ENCODE measurements at regions not wholly inside any gene's neighbourhood (a gene's known extent, or its start where the extent isn't known, plus 50 kb on each side); places are given as distances from the start of the nearest gene placed in this dataset.

- H3K36me3 Mint-ChIP-seq, result no peaks in the 10 kb centered on the region
- DNase-seq (ENCODE audit: low spot score in 2 of 2), result no peak
- H3K9me3 Mint-ChIP-seq, result peaks cover 7 to 10% of the 10 kb centered on the region in 2 donors
- H3K27ac Mint-ChIP-seq, result no peak overlapping the region
- ATAC-seq, result no peak
Observed at GRCh38 chr1:80392529-80392928, 1386.0 kb upstream of the ADGRL4 start.

GRCh38 chr1:80385650-80386049 lies 1379.1 kb upstream of the ADGRL4 start:
- Mint-ChIP-seq H3K36me3 (no peaks in the 10 kb centered on the region), H3K27ac (no peak overlapping the region), H3K9me3 (peaks cover 9 to 10% of the 10 kb centered on the region in 2 donors)
- DNase-seq (ENCODE audit: low spot score in 2 of 2), result no peak
- no peak for ATAC-seq

GRCh38 chr1:80384959-80385358 lies 1378.4 kb upstream of the ADGRL4 start:
- no peak overlapping the region for H3K27ac Mint-ChIP-seq
- ATAC-seq (no peak), DNase-seq (ENCODE audit: low spot score in 2 of 2) (no peak)
- peaks cover 6 to 10% of the 10 kb centered on the region in 2 donors for H3K9me3 Mint-ChIP-seq
- H3K36me3 Mint-ChIP-seq, result no peaks in the 10 kb centered on the region

GRCh38 chr1:80384083-80384830 lies 1377.7 kb upstream of the ADGRL4 start:
- no peak overlapping the region for H3K27ac Mint-ChIP-seq
- peaks cover 1 to 4% of the 10 kb centered on the region in 2 donors for H3K9me3 Mint-ChIP-seq
- no peaks in the 10 kb centered on the region for H3K36me3 Mint-ChIP-seq
- no peak for ATAC-seq
- no peak for DNase-seq (ENCODE audit: low spot score in 2 of 2)

- Mint-ChIP-seq H3K27ac (no peak overlapping the region), H3K36me3 (no peaks in the 10 kb centered on the region), H3K9me3 (peaks cover 10 to 19% of the 10 kb centered on the region in 2 donors)
- no peak for DNase-seq (ENCODE audit: low spot score in 2 of 2)
- no peak for ATAC-seq
Observed at GRCh38 chr1:80375662-80376061, 1369.1 kb upstream of the ADGRL4 start.

- peak overlapping the region in 1 of 2 donors; percentile 19 for H3K27ac Mint-ChIP-seq
- no peak for DNase-seq (ENCODE audit: low spot score in 2 of 2)
- no peak for ATAC-seq
- H3K9me3 Mint-ChIP-seq, result peaks cover 10 to 19% of the 10 kb centered on the region in 2 donors
- no peaks in the 10 kb centered on the region for H3K36me3 Mint-ChIP-seq
Observed at GRCh38 chr1:80375109-80375508, 1368.6 kb upstream of the ADGRL4 start.

GRCh38 chr1:80369780-80370179 lies 1363.2 kb upstream of the ADGRL4 start:
- ATAC-seq, result no peak
- Mint-ChIP-seq H3K36me3 (no peaks in the 10 kb centered on the region), H3K9me3 (peaks cover 8 to 11% of the 10 kb centered on the region in 2 donors), H3K27ac (no peak overlapping the region)
- DNase-seq (ENCODE audit: low spot score in 2 of 2), result no peak

GRCh38 chr1:80367058-80367457 lies 1360.5 kb upstream of the ADGRL4 start:
- Mint-ChIP-seq H3K36me3 (no peaks in the 10 kb centered on the region), H3K9me3 (peaks cover 8 to 10% of the 10 kb centered on the region in 2 donors), H3K27ac (no peak overlapping the region)
- ATAC-seq (no peak), DNase-seq (ENCODE audit: low spot score in 2 of 2) (no peak)

GRCh38 chr1:80365359-80366021 lies 1359.0 kb upstream of the ADGRL4 start:
- no peaks in the 10 kb centered on the region for H3K36me3 Mint-ChIP-seq
- H3K9me3 Mint-ChIP-seq, result peaks cover 15 to 17% of the 10 kb centered on the region in 2 donors
- no peak overlapping the region for H3K27ac Mint-ChIP-seq
- ATAC-seq (no peak), DNase-seq (ENCODE audit: low spot score in 2 of 2) (no peak)

- H3K27ac Mint-ChIP-seq, result no peak overlapping the region
- no peaks in the 10 kb centered on the region for H3K36me3 Mint-ChIP-seq
- ATAC-seq (no peak), DNase-seq (ENCODE audit: low spot score in 2 of 2) (no peak)
- H3K9me3 Mint-ChIP-seq, result peaks cover 19 to 27% of the 10 kb centered on the region in 2 donors
Observed at GRCh38 chr1:80363689-80364475, 1357.4 kb upstream of the ADGRL4 start.

- H3K27ac Mint-ChIP-seq, result no peak overlapping the region
- ATAC-seq, result no peak
- no peaks in the 10 kb centered on the region for H3K36me3 Mint-ChIP-seq
- no peak for DNase-seq (ENCODE audit: low spot score in 2 of 2)
- H3K9me3 Mint-ChIP-seq, result peaks cover 17 to 26% of the 10 kb centered on the region in 2 donors
Observed at GRCh38 chr1:80359666-80360065, 1353.1 kb upstream of the ADGRL4 start.

GRCh38 chr1:80349218-80349617 lies 1342.7 kb upstream of the ADGRL4 start:
- H3K9me3 Mint-ChIP-seq, result peaks cover 17 to 18% of the 10 kb centered on the region in 2 donors
- no peaks in the 10 kb centered on the region for H3K36me3 Mint-ChIP-seq
- DNase-seq (ENCODE audit: low spot score in 2 of 2) (no peak), ATAC-seq (no peak)
- no peak overlapping the region for H3K27ac Mint-ChIP-seq

- Mint-ChIP-seq H3K27ac (no peak overlapping the region), H3K9me3 (peaks cover 21 to 37% of the 10 kb centered on the region in 2 donors), H3K36me3 (peaks cover 0 to 4% of the 10 kb centered on the region in 2 donors)
- DNase-seq (ENCODE audit: low spot score in 2 of 2) (no peak), ATAC-seq (no peak)
Observed at GRCh38 chr1:80341021-80341420, 1334.5 kb upstream of the ADGRL4 start.

- H3K27ac Mint-ChIP-seq, result no peak overlapping the region
- no peaks in the 10 kb centered on the region for H3K36me3 Mint-ChIP-seq
- ATAC-seq (no peak), DNase-seq (ENCODE audit: low spot score in 2 of 2) (no peak)
- H3K9me3 Mint-ChIP-seq, result peaks cover 8 to 10% of the 10 kb centered on the region in 2 donors
Observed at GRCh38 chr1:80318108-80318507, 1311.6 kb upstream of the ADGRL4 start.

- no peak for ATAC-seq
- Mint-ChIP-seq H3K27ac (no peak overlapping the region), H3K36me3 (no peaks in the 10 kb centered on the region), H3K9me3 (peaks cover 7 to 15% of the 10 kb centered on the region in 2 donors)
- no peak for DNase-seq (ENCODE audit: low spot score in 2 of 2)
Observed at GRCh38 chr1:80310703-80311245, 1304.2 kb upstream of the ADGRL4 start.

- ATAC-seq, result no peak
- Mint-ChIP-seq H3K36me3 (no peaks in the 10 kb centered on the region), H3K27ac (no peak overlapping the region), H3K9me3 (peaks cover 0 to 15% of the 10 kb centered on the region in 2 donors)
- DNase-seq (ENCODE audit: low spot score in 2 of 2), result no peak
Observed at GRCh38 chr1:80305466-80305865, 1298.9 kb upstream of the ADGRL4 start.

GRCh38 chr1:80293818-80294217 lies 1287.3 kb upstream of the ADGRL4 start:
- peaks cover 7 to 24% of the 10 kb centered on the region in 2 donors for H3K9me3 Mint-ChIP-seq
- H3K36me3 Mint-ChIP-seq, result no peaks in the 10 kb centered on the region
- DNase-seq (ENCODE audit: low spot score in 2 of 2), result no peak
- no peak overlapping the region for H3K27ac Mint-ChIP-seq
- no peak for ATAC-seq

Data from activated naive CD4-positive, alpha-beta T cell treated with anti-CD3 and anti-CD28 coated beads, Interleukin-2, amount 50 U/mL, for 72 hours (primary cell).